Activated naive CD8-positive, alpha-beta T cell treated with anti-CD3 and anti-CD28 coated beads, Interleukin-2, amount 10 ng/mL, durations not matched to agents 7 days and 5 days (primary cell): ENCODE measurements at regions not wholly inside any gene's neighbourhood (a gene's known extent, or its start where the extent isn't known, plus 50 kb on each side); places are given as distances from the start of the nearest gene placed in this dataset.

Source experiments
- ATAC-seq: fragments of 150-1000 bp; cut with Tn5 transposase; one replicate; pipeline ENCODE4 v1.10.0; 2021; ENCODE audit warnings: low read depth, moderate library complexity
- POLR2A ChIA-PET: fragments of 350-600 bp; sonication (Branson Sonifier 250); formaldehyde crosslinking; loops from one replicate; lab custom pipeline; 2021; ENCODE audit warnings: antibody characterized with exemption; lab: Charles Lee
- DNase-seq: peaks from one replicate; pipeline ENCODE4 v3.0.0; 2021
- H3K27ac Mint-ChIP-seq: one replicate; pipeline ENCODE4 v1.8.0; 2022; ENCODE audit warnings: mild to moderate bottlenecking, mixed read lengths
- H3K27me3 Mint-ChIP-seq: one replicate; pipeline ENCODE4 v1.8.0; 2022; ENCODE audit warnings: mild to moderate bottlenecking, moderate library complexity, mixed read lengths
- H3K36me3 Mint-ChIP-seq: one replicate; pipeline ENCODE4 v1.8.0; 2021; ENCODE audit warnings: mild to moderate bottlenecking, mixed read lengths
- H3K4me1 Mint-ChIP-seq: one replicate; pipeline ENCODE4 v1.8.0; 2021; ENCODE audit warnings: mixed read lengths
- H3K4me3 Mint-ChIP-seq: one replicate; pipeline ENCODE4 v1.8.0; 2022; ENCODE audit warnings: mild to moderate bottlenecking, moderate library complexity, mixed read lengths
- H3K9me3 Mint-ChIP-seq: one replicate; pipeline ENCODE4 v1.8.0; 2021; ENCODE audit warnings: mixed read lengths

DNA sequence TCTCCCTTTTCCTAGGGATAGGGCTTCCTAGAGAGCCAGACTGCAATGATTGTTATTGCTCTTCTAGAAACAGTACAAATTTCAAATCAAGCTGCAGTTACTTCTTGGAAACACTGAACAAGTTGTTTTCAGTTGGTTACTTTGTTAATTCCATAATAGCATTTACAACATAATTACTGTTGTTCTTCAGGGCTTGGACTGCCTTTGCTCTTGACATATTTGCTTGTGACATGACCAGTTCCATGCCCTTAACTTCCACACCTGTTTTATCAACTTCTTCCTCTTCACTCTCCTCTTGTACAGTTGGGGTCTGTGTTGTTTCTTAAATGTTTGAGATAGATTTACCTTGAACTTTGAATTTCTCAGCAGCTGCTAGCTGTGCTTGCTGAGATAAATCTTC, 104.4 kb downstream of the SEC23IP start:
- DNase-seq (no peak), ATAC-seq (no peak)
- Mint-ChIP-seq H3K4me3 (no peak overlapping the region), H3K36me3 (peaks cover 3% of the 10 kb centered on the region), H3K27me3 (peaks cover 31% of the 10 kb centered on the region), H3K4me1 (no peaks in the 10 kb centered on the region), H3K27ac (no peak overlapping the region), H3K9me3 (peaks cover 4% of the 10 kb centered on the region)
- POLR2A ChIA-PET, result no interaction called here

DNA sequence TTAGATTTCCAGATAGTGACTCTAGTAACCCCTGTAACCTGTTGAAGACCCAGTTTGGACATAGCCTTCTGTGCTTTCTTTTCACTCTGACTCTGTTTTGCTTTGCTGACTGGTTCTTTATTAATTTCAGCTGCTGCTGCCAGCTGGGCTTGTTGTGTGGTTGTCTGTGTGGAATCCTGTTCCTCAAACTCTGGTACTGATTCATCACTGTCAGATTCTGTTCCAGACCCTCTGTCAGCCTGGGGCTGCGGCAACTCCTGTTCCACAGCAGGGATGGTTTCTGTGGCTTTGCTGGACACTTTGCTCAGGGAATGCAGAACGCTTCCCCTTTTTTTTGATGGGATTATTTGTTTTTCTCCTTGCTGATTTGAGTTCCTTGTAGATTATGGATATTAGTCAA, 104.9 kb downstream of the SEC23IP start:
- H3K4me3 Mint-ChIP-seq, result no peak overlapping the region
- no peak for DNase-seq
- H3K4me1 Mint-ChIP-seq, result no peaks in the 10 kb centered on the region
- no peak overlapping the region for H3K27ac Mint-ChIP-seq
- peaks cover 3% of the 10 kb centered on the region for H3K36me3 Mint-ChIP-seq
- ATAC-seq, result no peak
- POLR2A ChIA-PET, result no interaction called here
- peaks cover 31% of the 10 kb centered on the region for H3K27me3 Mint-ChIP-seq
- H3K9me3 Mint-ChIP-seq, result peaks cover 4% of the 10 kb centered on the region

DNA sequence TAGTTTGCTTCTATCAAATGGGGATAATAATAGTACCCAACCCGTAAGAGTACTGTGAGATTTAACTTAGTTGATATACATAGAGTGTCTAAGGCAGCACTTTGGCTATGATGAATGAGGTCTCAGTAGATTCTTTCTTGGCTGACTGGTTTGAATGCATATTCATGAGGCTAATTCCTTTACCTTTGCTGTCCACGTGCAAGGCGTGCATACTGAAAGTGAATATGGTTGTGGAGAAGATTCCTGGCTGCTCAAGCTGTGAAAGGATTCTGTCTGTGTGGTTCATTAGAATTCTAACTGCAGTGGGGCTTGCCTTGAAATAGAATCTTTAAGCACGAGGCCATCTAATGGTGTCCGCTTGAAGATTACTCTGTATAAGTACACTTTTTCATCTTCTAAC, 110.3 kb downstream of the SEC23IP start:
- no peak overlapping the region for H3K4me3 Mint-ChIP-seq
- peaks cover 22% of the 10 kb centered on the region for H3K27me3 Mint-ChIP-seq
- H3K9me3 Mint-ChIP-seq, result no peaks in the 10 kb centered on the region
- POLR2A ChIA-PET, result no interaction called here
- no peak for DNase-seq
- no peaks in the 10 kb centered on the region for H3K4me1 Mint-ChIP-seq
- H3K36me3 Mint-ChIP-seq, result no peaks in the 10 kb centered on the region
- H3K27ac Mint-ChIP-seq, result no peak overlapping the region
- ATAC-seq, result no peak

DNA sequence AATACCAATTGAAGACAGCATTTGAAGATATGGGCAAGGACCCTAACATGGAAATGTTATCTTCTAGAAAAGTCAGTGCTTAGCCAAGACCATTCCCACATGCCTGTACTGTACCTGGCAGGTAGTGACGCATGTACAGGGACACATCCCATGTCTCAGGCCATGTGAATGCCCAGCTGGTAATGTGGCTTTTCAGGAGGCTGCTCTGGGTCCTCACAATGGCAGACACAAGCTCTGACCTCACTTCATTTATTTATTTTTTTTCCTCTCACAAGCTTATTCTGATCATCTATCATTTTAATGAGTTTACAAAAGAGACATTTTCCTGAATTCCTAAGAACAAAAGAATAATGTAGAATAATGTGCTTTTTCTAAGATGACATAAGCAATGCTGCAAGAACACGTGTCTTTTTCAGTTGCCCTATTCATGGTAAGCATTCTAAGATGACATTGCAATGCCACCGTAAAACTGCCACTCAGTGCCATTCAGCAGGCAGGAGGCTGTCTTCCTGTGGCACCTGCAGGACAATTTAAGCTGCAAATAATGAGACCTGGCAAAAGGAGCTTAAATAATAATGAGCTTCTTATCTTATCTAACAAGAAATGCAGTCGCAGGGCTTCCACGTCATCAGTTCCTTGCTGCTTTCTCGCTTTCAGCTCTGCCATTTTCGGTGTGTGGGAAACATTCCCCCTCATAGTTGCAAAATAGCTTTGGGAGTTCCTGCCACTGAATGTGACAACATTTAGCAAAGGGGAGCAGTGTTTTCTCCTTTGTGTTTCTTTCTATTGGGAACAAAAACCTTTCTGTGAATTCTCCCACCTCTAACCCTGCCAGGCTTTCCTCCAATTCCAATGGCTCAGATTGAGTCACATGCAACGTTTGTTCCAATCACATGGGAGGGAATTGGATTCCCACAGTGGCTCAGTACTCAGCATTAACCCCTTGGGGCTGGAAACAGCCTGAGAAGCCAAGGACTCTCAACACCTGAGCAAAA, 113.0 kb downstream of the SEC23IP start:
- Mint-ChIP-seq H3K4me3 (no peak overlapping the region), H3K9me3 (no peaks in the 10 kb centered on the region), H3K4me1 (no peaks in the 10 kb centered on the region), H3K36me3 (no peaks in the 10 kb centered on the region), H3K27me3 (peaks cover 18% of the 10 kb centered on the region), H3K27ac (no peak overlapping the region)
- POLR2A ChIA-PET, result no interaction called here
- DNase-seq (no peak), ATAC-seq (no peak)

DNA sequence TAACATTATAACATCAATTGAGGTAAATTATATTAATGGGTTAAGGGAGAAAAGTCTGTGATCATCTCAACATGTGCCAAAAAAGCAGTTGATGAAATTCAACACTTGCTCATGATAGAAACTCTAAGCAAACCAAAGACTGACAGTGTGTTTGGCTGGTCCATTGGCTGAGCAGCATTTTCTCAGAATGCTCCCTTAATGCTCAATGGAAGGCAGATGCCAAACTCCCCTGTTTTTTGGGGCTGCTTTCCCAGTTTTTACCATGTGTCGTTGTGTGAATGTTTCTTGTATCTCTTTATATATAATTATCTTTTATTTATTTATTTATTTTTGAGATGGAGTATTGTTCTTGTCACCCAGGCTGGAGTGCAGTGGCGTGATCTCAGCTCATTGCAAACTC, 114.7 kb downstream of the SEC23IP start:
- no peak overlapping the region for H3K4me3 Mint-ChIP-seq
- ATAC-seq (no peak), DNase-seq (no peak)
- H3K27ac Mint-ChIP-seq, result no peak overlapping the region
- H3K36me3 Mint-ChIP-seq, result no peaks in the 10 kb centered on the region
- H3K4me1 Mint-ChIP-seq, result no peaks in the 10 kb centered on the region
- H3K9me3 Mint-ChIP-seq, result no peaks in the 10 kb centered on the region
- POLR2A ChIA-PET, result no interaction called here
- peaks cover 26% of the 10 kb centered on the region for H3K27me3 Mint-ChIP-seq

DNA sequence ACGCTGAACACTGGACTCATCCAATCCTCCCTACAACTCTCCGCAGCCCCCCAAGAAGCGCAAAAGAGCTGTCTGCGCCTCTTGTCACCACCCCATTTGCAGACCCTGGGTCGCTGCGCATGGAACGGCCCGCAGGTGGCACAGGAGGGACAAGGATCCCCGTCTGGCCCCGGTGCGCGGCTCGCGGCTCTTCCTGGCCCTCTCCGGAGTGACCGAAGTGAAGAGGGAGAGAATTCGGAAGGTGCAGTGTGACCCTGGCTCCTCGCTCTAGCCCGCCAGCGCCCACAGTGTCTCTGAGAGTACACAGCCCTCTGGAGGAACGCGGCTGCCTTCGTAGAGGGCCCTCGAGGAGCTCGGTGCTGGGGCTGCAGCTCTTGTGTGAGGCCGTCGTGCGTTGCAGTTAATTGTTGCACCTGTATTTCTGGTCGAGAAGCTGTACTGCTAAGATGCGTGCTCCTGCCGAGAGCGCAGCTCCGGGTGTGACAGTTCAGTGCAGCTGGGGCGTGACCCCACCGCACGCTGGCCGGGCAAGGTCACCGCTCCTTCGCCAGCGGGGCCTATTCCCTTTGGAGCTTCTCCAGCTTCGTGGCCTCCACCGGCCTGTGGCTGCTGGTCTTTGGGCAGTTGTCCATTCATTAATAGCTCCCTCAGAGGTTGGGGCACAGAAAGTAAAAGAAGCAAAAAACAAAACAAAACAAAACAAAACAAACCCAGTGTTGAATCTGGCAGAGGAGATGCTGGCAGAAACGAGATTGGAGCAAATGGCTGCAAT, 119.0 kb downstream of the SEC23IP start:
- H3K4me1 Mint-ChIP-seq, result no peaks in the 10 kb centered on the region
- POLR2A ChIA-PET, result no interaction called here
- ATAC-seq (no peak), DNase-seq (no peak)
- H3K27me3 Mint-ChIP-seq, result peaks cover 34% of the 10 kb centered on the region
- H3K9me3 Mint-ChIP-seq, result no peaks in the 10 kb centered on the region
- H3K27ac Mint-ChIP-seq, result no peak overlapping the region
- H3K4me3 Mint-ChIP-seq, result no peak overlapping the region
- no peaks in the 10 kb centered on the region for H3K36me3 Mint-ChIP-seq

DNA sequence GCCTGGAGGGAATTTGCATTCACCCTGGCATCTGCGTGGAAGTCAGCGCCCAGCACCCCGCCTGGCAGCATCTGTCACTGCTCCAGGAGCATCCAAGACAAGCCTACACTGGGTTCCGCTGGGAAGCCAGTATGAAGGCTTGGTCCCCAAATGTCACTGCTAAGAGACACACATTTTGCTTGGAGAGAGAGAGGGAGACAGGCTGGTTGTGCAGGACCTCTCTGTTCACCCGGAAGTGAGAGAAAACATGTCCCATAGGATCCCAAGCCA, 119.5 kb downstream of the SEC23IP start:
- H3K36me3 Mint-ChIP-seq, result no peaks in the 10 kb centered on the region
- H3K4me1 Mint-ChIP-seq, result no peaks in the 10 kb centered on the region
- H3K27me3 Mint-ChIP-seq, result peaks cover 34% of the 10 kb centered on the region
- DNase-seq (no peak), ATAC-seq (no peak)
- no peak overlapping the region for H3K27ac Mint-ChIP-seq
- no peak overlapping the region for H3K4me3 Mint-ChIP-seq
- POLR2A ChIA-PET, result no interaction called here
- no peaks in the 10 kb centered on the region for H3K9me3 Mint-ChIP-seq

DNA sequence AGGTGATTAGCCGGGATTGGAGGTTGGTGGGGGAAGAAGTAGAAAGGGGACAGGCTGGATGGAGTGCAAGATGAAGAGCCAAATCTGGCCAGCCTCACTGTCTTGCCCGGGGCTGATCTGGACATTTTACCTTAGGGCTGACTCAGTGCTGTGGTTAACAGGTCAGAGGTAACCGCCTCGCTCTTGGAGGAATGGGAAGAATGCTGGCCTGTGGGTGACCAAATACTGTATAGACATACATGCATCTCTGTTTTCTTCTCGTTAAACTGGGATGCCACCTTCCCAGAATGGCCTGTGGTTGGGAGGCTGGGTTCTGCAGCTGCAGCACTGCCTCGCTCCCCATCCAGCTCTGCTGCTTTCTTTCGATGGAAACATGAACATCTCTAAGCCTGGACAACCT, 120.0 kb downstream of the SEC23IP start:
- DNase-seq, result no peak
- H3K27me3 Mint-ChIP-seq, result peaks cover 34% of the 10 kb centered on the region
- H3K9me3 Mint-ChIP-seq, result no peaks in the 10 kb centered on the region

DNA sequence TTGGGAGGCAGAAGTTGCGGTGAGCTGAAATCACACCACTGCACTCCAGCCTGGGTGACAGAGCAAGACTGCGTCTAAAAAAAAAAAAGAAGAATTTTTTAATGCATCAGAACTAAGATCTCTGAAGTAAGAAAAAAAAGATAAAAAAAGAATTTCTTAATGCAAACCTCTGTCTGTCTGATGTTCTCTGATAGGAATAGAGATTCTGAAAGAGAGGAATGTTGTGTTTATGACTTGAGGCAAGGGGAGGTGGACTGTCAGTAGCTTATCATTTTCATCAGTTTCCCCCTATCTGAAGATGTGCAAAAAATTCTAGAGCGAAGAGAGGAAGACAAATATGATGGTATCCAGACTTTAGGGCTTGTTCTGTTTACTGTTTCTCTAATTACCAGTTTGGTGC, 121.5 kb downstream of the SEC23IP start:
- no peaks in the 10 kb centered on the region for H3K9me3 Mint-ChIP-seq
- H3K27ac Mint-ChIP-seq, result no peak overlapping the region
- no peaks in the 10 kb centered on the region for H3K4me1 Mint-ChIP-seq
- no peaks in the 10 kb centered on the region for H3K36me3 Mint-ChIP-seq
- no peak overlapping the region for H3K4me3 Mint-ChIP-seq
- H3K27me3 Mint-ChIP-seq, result peaks cover 36% of the 10 kb centered on the region
- POLR2A ChIA-PET, result no interaction called here
- ATAC-seq, result no peak
- no peak for DNase-seq

More for the DNA sequence above, 120.0 kb downstream of the SEC23IP start:
- Mint-ChIP-seq H3K4me1 (no peaks in the 10 kb centered on the region), H3K27ac (no peak overlapping the region), H3K36me3 (no peaks in the 10 kb centered on the region), H3K4me3 (no peak overlapping the region)
- no peak for ATAC-seq
- POLR2A ChIA-PET, result no interaction called here

DNA sequence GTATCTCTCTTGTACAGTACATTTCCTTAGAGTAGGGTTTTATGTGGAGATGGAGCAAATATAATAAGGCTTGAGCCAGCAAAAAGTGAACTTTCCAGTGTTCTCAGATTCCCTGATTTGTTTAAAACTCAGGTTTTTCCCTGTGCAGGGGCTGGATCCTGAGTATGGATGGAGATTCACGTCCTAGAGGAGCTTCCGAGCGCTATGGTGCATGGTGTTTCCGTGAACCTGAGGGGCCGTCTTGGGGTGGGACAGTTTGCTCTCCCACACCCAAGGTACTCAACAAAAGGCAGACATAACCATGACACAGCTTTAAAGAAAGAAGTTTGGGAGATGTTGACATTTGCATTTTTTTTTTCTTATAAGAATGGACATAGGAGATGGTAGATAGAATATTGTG, 122.5 kb downstream of the SEC23IP start:
- ATAC-seq, result no peak
- peaks cover 39% of the 10 kb centered on the region for H3K27me3 Mint-ChIP-seq

DNA sequence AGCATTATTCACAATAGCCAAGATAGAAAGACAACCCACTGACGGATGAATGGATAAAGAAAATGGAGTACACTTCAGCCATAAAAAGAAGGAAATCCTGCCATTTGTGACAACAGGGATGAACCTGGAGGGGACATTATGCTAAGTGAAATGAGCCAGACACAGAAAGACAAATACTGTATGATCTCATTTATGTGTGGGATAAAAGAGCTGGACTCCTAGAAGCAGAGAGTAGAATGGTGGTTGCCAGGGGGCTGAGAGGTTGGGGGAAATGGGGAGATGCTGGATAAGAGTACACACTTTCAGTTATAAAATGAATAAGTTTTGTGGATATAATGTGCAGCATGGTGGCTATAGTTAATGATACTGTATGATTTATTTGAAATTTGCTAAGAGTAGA, 124.4 kb downstream of the SEC23IP start:
- no peak overlapping the region for H3K27ac Mint-ChIP-seq
- peaks cover 3% of the 10 kb centered on the region for H3K4me1 Mint-ChIP-seq
- POLR2A ChIA-PET, result no interaction called here
- DNase-seq (no peak), ATAC-seq (no peak)
- no peaks in the 10 kb centered on the region for H3K9me3 Mint-ChIP-seq
- H3K36me3 Mint-ChIP-seq, result no peaks in the 10 kb centered on the region
- peaks cover 30% of the 10 kb centered on the region for H3K27me3 Mint-ChIP-seq
- H3K4me3 Mint-ChIP-seq, result no peak overlapping the region

More for the DNA sequence above, 122.5 kb downstream of the SEC23IP start:
- Mint-ChIP-seq H3K9me3 (no peaks in the 10 kb centered on the region), H3K27ac (no peak overlapping the region), H3K4me1 (no peaks in the 10 kb centered on the region), H3K36me3 (no peaks in the 10 kb centered on the region), H3K4me3 (no peak overlapping the region)
- no peak for DNase-seq
- POLR2A ChIA-PET, result no interaction called here

DNA sequence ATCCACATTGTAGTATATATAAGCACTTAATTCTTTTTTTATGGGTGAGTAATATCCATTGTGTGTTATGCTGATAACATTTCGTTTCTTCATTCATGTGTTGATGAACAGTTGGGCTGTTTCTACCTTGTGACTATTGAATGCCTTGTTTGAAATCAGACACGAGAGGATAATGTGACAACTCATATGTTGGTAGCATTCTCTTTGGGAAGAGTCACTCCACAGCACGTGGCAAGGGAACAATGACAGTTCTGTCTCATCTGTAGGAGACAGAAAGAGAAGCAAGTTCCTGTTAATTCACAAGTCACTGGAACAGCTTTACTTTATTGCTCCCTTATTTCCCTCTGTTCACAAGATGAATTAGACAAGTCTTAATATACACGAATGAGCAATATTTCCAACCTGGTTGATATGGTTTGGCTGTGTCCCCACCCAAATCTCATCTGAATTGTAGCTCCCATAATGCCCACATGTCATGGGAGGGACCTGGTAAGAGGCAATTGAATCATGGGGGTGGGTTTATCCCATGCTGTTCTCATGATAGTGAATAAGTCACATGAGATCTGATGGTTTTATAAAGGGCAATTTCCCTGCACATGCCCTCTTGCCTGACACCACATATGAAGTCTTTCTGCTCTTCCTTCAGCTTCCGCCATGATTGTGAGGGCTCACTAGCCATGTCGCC, 125.3 kb downstream of the SEC23IP start:
- Mint-ChIP-seq H3K27me3 (peaks cover 22% of the 10 kb centered on the region), H3K27ac (no peak overlapping the region), H3K9me3 (no peaks in the 10 kb centered on the region), H3K4me1 (peaks cover 3% of the 10 kb centered on the region), H3K4me3 (no peak overlapping the region), H3K36me3 (no peaks in the 10 kb centered on the region)
- POLR2A ChIA-PET, result no interaction called here
- ATAC-seq, result no peak
- DNase-seq, result no peak

DNA sequence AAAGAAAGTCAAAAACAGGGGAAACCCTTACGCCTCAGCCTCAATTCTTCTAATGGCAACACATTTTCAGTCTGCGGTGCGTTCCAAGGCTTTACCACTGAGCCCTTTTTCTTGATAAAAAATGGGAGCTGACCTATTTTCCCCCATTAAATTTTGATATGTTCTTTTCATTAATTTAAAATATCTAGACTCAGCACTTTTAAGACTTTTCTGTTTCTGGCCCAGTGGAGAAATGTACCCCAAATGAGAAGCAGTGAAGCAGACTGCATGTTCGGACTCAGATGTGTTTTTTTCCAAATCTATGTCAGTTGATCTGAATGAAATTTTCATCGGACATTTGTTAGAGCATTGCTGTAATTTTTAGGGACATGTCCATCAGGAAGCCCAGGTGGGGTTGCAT, 126.2 kb downstream of the SEC23IP start:
- no peak overlapping the region for H3K27ac Mint-ChIP-seq
- POLR2A ChIA-PET, result no interaction called here
- ATAC-seq, result no peak
- no peak for DNase-seq
- H3K4me1 Mint-ChIP-seq, result peaks cover 3% of the 10 kb centered on the region
- no peaks in the 10 kb centered on the region for H3K36me3 Mint-ChIP-seq
- no peaks in the 10 kb centered on the region for H3K9me3 Mint-ChIP-seq
- H3K4me3 Mint-ChIP-seq, result no peak overlapping the region
- peaks cover 21% of the 10 kb centered on the region for H3K27me3 Mint-ChIP-seq
